HG03280 (cell line): ENCODE measurements at regions not wholly inside any gene's neighbourhood (a gene's known extent, or its start where the extent isn't known, plus 50 kb on each side); places are given as distances from the start of the nearest gene placed in this dataset.
A peak's percentile ranks its signal among the peaks of the same experiment; 100 is the strongest.

Experiments
- ATAC-seq: cut with Tn5 transposase; IDR thresholded peaks from one replicate; pipeline ENCODE4 v1.9.1; 2021; ENCODE audit warnings: mild to moderate bottlenecking, moderate library complexity; ENCODE audit not compliant: unreplicated experiment

GRCh38 chr10:113219446-113219845 lies 269.4 kb downstream of the TCF7L2 start:
- no peak for ATAC-seq

GRCh38 chr10:113221756-113222168 lies 271.7 kb downstream of the TCF7L2 start:
- ATAC-seq: no peak

- no peak for ATAC-seq
Measured at GRCh38 chr10:113222207-113222606, 272.2 kb downstream of the TCF7L2 start.

- no peak for ATAC-seq
Measured at GRCh38 chr10:113225364-113225763, 275.3 kb downstream of the TCF7L2 start.

GRCh38 chr10:113225903-113226302 lies 275.9 kb downstream of the TCF7L2 start:
- no peak for ATAC-seq

- ATAC-seq: no peak
Measured at GRCh38 chr10:113226399-113226798, 276.4 kb downstream of the TCF7L2 start.

GRCh38 chr10:113226831-113227445 lies 276.9 kb downstream of the TCF7L2 start:
- no peak for ATAC-seq

- ATAC-seq: no peak
Measured at GRCh38 chr10:113228530-113228929, 278.5 kb downstream of the TCF7L2 start.

- ATAC-seq: no peak
Measured at GRCh38 chr10:113230011-113230610, 280.1 kb downstream of the TCF7L2 start.

GRCh38 chr10:113232928-113233511 lies 283.0 kb downstream of the TCF7L2 start:
- ATAC-seq: peak; percentile 81

- ATAC-seq: no peak
Measured at GRCh38 chr10:113234481-113234880, 284.4 kb downstream of the TCF7L2 start.

GRCh38 chr10:113235508-113235907 lies 285.5 kb downstream of the TCF7L2 start:
- ATAC-seq: no peak

- no peak for ATAC-seq
Measured at GRCh38 chr10:113236998-113237397, 287.0 kb downstream of the TCF7L2 start.

GRCh38 chr10:113239566-113240350 lies 289.7 kb downstream of the TCF7L2 start:
- ATAC-seq: no peak

- ATAC-seq: no peak
Measured at GRCh38 chr10:113240736-113241135, 290.7 kb downstream of the TCF7L2 start.

- no peak for ATAC-seq
Measured at GRCh38 chr10:113241599-113242360, 291.7 kb downstream of the TCF7L2 start.

- ATAC-seq: no peak
Measured at GRCh38 chr10:113243311-113243710, 293.3 kb downstream of the TCF7L2 start.

GRCh38 chr10:113244750-113245149 lies 294.7 kb downstream of the TCF7L2 start:
- ATAC-seq: no peak

- no peak for ATAC-seq
Measured at GRCh38 chr10:113245286-113245685, 295.2 kb downstream of the TCF7L2 start.

GRCh38 chr10:113247050-113247449 lies 297.0 kb downstream of the TCF7L2 start:
- ATAC-seq: no peak
